Pancreas (tissue), 10 donors: ENCODE measurements at regions not wholly inside any gene's neighbourhood (a gene's known extent, or its start where the extent isn't known, plus 50 kb on each side); places are given as distances from the start of the nearest gene placed in this dataset.
"Not testable (repeated sequence)": the region's sequence is repeated elsewhere in the genome, so short reads cannot be mapped to it uniquely, and the experiment has no call there.

Experiments used
- ATAC-seq, 4 donors: fragments of 200-7000 bp; cut with Tn5 transposase; one replicate each; pipeline versions ENCODE4 v1.8.0 to v1.9.1; 2020; ENCODE audit warnings: mild to moderate bottlenecking in 4 of 4, moderate library complexity in 4 of 4
- DNase-seq, 6 donors: peaks; one replicate each; pipeline ENCODE4 v3.0.0-alpha.2; 2020
- FAIRE-seq: peaks from 2 replicates; lab custom pipeline; 2012; peaks lifted over from hg19 to GRCh38; lab: Jason Lieb, UNC
- H3K27ac ChIP-seq, 4 donors: fragments of 200-600 bp; sonication (generic); 1 replicate in 3 of 4; 2 replicates in 1 of 4; pipeline versions ENCODE4 v1.5.0 to v1.8.0; 2020
- H3K27me3 ChIP-seq, 4 donors: fragments of 200-600 bp; one replicate each; pipeline ENCODE4 v1.8.0; 2021
- H3K36me3 ChIP-seq, 3 donors: fragments of 200-600 bp; sonication (generic) in 1 of 3; one replicate each; pipeline versions ENCODE4 v1.5.0 to v1.8.0; 2020 to 2021
- H3K4me1 ChIP-seq, 3 donors: fragments of 200-600 bp; one replicate each; pipeline ENCODE4 v1.8.0; 2021
- H3K4me3 ChIP-seq, 4 donors: fragments of 200-600 bp; sonication (generic) in 2 of 4; one replicate each; pipeline versions ENCODE4 v1.5.0 to v1.8.0; 2020 to 2021
- H3K9me3 ChIP-seq, 4 donors: fragments of 200-600 bp; one replicate each; pipeline ENCODE4 v1.8.0; 2021
- WGBS, 2 donors: extraction: QIAGEN DNeasy Blood & Tissue Kit; methylation state at CpG; one replicate each; pipeline ENCODE4 v1.1.7; 2013; 5-methylcytosine and 5-hydroxymethylcytosine counted together
- intact Hi-C, 3 donors: fragments of 100-400 bp; cut with DNase I; formaldehyde crosslinking; loops; one replicate each; pipeline versions ENCODE4 v1.11.1 to v1.14.2; 2022
- TF ChIP-seq, protein P1 (sequence below), 4 donors: fragments of 200-600 bp; sonication (generic) in 3 of 4; IDR thresholded peaks; one replicate each; pipeline versions ENCODE4 v1.5.0 to v1.8.0; 2021; ENCODE audit warnings: antibody characterized with exemption in 4 of 4
- donor health status: healthy with polysubstance abuse.
- donor health status: DM: no; HTN: no; CAD: no; lungs with moderate emphysema.
- donor health status: DM: no; HTN: no; CAD: no.
- donor health status: control.
- donor health status: control.
- donor health status: Bipolar disorder and iron deficiency.
- donor health status: DM: yes; HTN: yes; CAD: no.
- donor health status: DM: no; HTN: no; CAD: no.
- donor health status: DM: no; HTN: no; CAD: no.
- donor health status: DM: yes; HTN: yes; CAD: no.

DNA sequence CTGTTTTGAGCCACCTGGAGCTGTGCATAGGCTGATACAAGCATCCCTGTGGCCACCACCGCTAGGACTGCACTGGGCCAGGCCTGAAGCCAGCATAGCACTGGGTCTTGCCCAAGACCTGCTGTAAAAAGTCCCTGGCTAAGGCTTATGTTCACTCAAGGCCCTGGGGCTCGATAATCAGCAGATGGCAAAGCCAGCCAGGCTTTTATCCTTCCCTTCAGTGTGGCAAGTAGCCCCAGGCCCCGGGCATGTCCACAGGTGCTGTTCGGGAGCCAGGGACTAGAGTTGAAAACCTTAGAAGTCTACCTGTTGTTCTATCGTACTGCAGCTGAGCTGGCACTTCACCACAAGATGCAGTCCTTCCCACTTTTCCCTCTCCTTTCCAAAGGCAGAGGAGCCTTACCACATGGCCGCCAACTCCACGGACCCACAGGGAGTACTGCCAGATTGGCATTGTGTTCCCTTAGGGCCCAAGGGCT is 226.4 kb upstream of the ZNF217 start:
- H3K27ac ChIP-seq: peak overlapping the region; percentile 14 to 64 (median 44)
- no peaks in the 10 kb centered on the region for H3K36me3 ChIP-seq
- no peak overlapping the region for H3K4me3 ChIP-seq
- intact Hi-C loops: no loop called here
- H3K9me3 ChIP-seq: no peaks in the 10 kb centered on the region
- no peaks in the 10 kb centered on the region for H3K27me3 ChIP-seq
- WGBS, 2 donors: 41 to 48% methylated on average over 7 of the region's 7 CpGs
- no peak for FAIRE-seq
- TF ChIP-seq, protein P1, sequence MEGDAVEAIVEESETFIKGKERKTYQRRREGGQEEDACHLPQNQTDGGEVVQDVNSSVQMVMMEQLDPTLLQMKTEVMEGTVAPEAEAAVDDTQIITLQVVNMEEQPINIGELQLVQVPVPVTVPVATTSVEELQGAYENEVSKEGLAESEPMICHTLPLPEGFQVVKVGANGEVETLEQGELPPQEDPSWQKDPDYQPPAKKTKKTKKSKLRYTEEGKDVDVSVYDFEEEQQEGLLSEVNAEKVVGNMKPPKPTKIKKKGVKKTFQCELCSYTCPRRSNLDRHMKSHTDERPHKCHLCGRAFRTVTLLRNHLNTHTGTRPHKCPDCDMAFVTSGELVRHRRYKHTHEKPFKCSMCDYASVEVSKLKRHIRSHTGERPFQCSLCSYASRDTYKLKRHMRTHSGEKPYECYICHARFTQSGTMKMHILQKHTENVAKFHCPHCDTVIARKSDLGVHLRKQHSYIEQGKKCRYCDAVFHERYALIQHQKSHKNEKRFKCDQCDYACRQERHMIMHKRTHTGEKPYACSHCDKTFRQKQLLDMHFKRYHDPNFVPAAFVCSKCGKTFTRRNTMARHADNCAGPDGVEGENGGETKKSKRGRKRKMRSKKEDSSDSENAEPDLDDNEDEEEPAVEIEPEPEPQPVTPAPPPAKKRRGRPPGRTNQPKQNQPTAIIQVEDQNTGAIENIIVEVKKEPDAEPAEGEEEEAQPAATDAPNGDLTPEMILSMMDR (IDR thresholded peaks at IDR 0.05): no peak
- ATAC-seq: peak; percentile 97 to 98 (median 98)
- peaks cover 0 to 6% (median 5%) of the 10 kb centered on the region in 3 donors for H3K4me1 ChIP-seq
- DNase-seq: peak; percentile 64 to 89 (median 79)

DNA sequence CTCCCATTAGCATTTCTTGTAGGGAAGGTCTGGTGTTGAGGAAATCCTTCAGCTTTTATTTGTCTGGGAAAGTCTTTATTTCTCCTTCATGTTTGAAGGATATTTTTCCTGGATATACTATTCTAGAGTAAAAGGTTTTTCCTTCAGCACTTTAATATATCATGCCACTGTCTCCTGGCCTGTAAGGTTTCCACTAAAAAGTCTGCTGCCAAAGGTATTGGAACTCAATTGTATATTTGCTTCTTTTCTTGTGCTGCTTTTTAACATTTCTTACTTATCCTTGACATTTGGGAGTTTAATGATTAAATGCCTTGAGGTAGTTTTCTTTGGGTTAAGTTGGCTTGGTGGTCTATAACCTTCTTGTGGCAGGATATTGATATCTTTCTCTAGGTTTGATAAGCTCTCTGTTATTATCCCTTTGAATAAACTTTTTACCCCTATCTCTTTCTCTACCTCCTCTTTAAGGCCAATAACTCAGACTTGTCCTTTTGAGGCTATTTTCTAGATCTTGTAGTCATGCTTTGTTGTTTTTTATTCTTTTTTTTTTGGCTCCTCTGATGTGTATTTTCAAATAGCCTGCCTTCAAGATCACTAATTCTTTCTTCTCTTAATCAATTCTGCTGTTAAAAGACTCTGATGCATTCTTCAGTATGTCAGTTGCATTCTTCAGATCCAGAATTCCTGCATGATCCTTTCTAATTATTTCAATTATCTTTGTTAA is 225.0 kb upstream of the ZNF217 start:
- Histone ChIP-seq H3K36me3 (no peaks in the 10 kb centered on the region), H3K4me1 (peaks cover 0 to 6% (median 5%) of the 10 kb centered on the region in 3 donors), H3K9me3 (no peaks in the 10 kb centered on the region), H3K27ac (no peak overlapping the region), H3K4me3 (no peak overlapping the region), H3K27me3 (no peaks in the 10 kb centered on the region)
- intact Hi-C loops: no loop called here
- TF ChIP-seq, protein P1 (IDR thresholded peaks at IDR 0.05): no peak
- FAIRE-seq (no peak), ATAC-seq (no peak), DNase-seq (no peak)

DNA sequence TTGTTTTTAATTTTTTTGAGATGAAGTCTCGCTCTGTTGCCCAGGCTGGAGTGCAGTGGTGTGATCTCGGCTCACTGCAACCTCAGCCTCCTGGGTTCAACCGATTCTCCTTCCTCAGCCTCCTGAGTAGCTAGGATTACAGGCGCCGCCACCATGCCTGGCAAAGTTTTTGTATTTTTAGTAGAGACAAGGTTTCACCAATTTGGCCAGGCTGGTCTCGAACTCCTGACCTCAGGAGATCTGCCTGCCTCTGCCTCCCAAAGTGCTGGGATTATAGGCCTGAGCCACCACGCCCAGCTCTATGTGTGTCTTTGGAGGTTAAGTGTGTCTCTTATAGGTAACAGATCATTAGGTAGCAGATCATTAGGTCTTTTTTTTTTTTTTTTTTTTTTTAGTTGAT is 223.9 kb upstream of the ZNF217 start:
- H3K9me3 ChIP-seq, intact Hi-C loops, H3K4me1 ChIP-seq, DNase-seq, H3K36me3 ChIP-seq, ATAC-seq, H3K27me3 ChIP-seq, H3K4me3 ChIP-seq, FAIRE-seq, H3K27ac ChIP-seq: not testable (repeated sequence)
- 98 to 99% methylated on average over 7 of the region's 7 CpGs for WGBS, 2 donors

DNA sequence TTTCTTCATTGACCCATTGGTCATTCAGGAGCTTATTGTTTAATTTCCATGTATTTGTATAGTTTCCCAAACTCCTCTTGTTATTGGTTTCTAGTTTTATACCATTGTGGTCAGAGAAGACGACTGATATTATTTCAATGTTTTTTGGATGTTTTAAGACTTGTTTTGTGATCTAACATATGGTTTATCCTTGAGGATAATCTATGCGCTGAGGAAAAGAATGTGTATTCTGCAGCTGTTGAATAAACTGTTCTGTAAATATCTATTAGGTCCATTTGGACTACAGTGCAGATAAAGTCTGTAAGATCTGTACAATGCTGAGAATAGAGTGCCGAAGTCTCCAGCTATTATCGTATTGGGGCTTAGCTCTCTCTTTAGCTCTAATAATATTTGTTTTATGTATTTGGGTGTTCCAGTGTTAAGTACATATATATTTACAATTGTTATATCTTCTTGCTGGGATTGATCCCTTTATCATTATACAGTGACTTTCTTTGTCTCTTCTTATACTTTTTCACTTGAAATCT is 223.3 kb upstream of the ZNF217 start:
- TF ChIP-seq, protein P1 (IDR thresholded peaks at IDR 0.05): no peak
- H3K4me3 ChIP-seq: no peak overlapping the region
- H3K36me3 ChIP-seq: no peaks in the 10 kb centered on the region
- H3K4me1 ChIP-seq: peaks cover 0 to 6% (median 5%) of the 10 kb centered on the region in 3 donors
- H3K9me3 ChIP-seq: no peaks in the 10 kb centered on the region
- ATAC-seq (no peak), DNase-seq (no peak), FAIRE-seq (peak; percentile 66)
- 43% methylated on average over 4 of the region's 4 CpGs for WGBS, 2 donors
- no peak overlapping the region for H3K27ac ChIP-seq
- intact Hi-C loops: no loop called here
- H3K27me3 ChIP-seq: no peaks in the 10 kb centered on the region

DNA sequence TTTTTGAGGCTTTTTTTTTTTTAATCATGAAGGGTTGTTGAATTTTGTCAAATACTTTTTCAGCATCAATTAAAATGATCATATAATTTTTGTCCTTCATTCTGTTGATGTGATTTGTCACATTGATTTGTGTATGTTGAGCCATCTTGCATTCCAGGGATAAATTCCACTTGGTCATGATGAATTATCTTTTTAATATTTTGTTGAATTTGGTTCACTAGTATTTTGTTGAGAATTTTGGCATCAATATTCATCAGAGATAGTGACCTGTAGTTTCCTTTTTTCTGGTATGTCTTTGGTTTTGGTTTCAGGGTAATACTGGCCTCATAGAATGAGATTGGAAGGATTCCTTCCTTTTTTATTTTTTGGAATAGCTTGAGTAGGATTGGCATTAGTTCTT is 221.9 kb upstream of the ZNF217 start:
- no peak for DNase-seq
- no peaks in the 10 kb centered on the region for H3K36me3 ChIP-seq
- H3K27me3 ChIP-seq: no peaks in the 10 kb centered on the region
- peaks cover 0 to 5% (median 5%) of the 10 kb centered on the region in 3 donors for H3K4me1 ChIP-seq
- no peak for ATAC-seq
- FAIRE-seq: no peak
- H3K9me3 ChIP-seq: no peaks in the 10 kb centered on the region
- H3K27ac ChIP-seq: no peak overlapping the region
- H3K4me3 ChIP-seq: no peak overlapping the region
- TF ChIP-seq, protein P1 (IDR thresholded peaks at IDR 0.05): no peak
- intact Hi-C loops: no loop called here
